HL-60 (cell line): ENCODE measurements at regions not wholly inside any gene's neighbourhood (a gene's known extent, or its start where the extent isn't known, plus 50 kb on each side); places are given as distances from the start of the nearest gene placed in this dataset.

ENCODE experiments used
- DNase-seq, 2 experiments: peaks; one replicate each; pipeline ENCODE4 v3.0.0-alpha.2; 2010 to 2020; ENCODE audit warnings: low read depth in 1 of 2, low spot score in 1 of 2
- H3K27ac ChIP-seq: fragments of 250-450 bp; sonication (Bioruptor Pico); replicated peaks from 2 replicates; pipeline ENCODE4 v1.5.1; 2020; ENCODE audit warnings: mild to moderate bottlenecking, moderate library complexity
- H3K27me3 ChIP-seq: fragments of 250-450 bp; sonication (Bioruptor Pico); 2 replicates; pipeline ENCODE4 v1.5.1; 2021; ENCODE audit warnings: mild to moderate bottlenecking, moderate library complexity; ENCODE audit not compliant: insufficient read depth, poor library complexity, severe bottlenecking
- H3K4me3 ChIP-seq: replicated peaks from 2 replicates; pipeline ENCODE4 v1.5.1; 2011; ENCODE audit warnings: mild to moderate bottlenecking, control low read depth, low read length; ENCODE audit not compliant: insufficient read depth
- CTCF ChIP-seq: IDR thresholded peaks from one replicate; pipeline ENCODE4 v1.5.1; 2011; ENCODE audit warnings: low read length, control low read depth, inconsistent platforms; ENCODE audit not compliant: insufficient read depth
- GABPA ChIP-seq: IDR thresholded peaks from 2 replicates; pipeline ENCODE4 v1.6.1; 2012; ENCODE audit warnings: low read depth
- POLR2AphosphoS5 ChIP-seq: IDR thresholded peaks from 2 replicates; pipeline ENCODE4 v1.6.1; 2012; ENCODE audit warnings: low read depth
- REST ChIP-seq: IDR thresholded peaks from 2 replicates; pipeline ENCODE4 v1.6.1; 2012; ENCODE audit warnings: low read depth; ENCODE audit not compliant: insufficient replicate concordance
- SPI1 ChIP-seq: IDR thresholded peaks from 2 replicates; pipeline ENCODE4 v1.6.1; 2012; ENCODE audit warnings: low read depth, mild to moderate bottlenecking, borderline replicate concordance

- H3K27ac ChIP-seq = no peak overlapping the region
- TF ChIP-seq SPI1 = no peak
- no peak for TF ChIP-seq CTCF
- TF ChIP-seq POLR2AphosphoS5 = no peak
- TF ChIP-seq GABPA = no peak
- TF ChIP-seq REST = no peak
- H3K27me3 ChIP-seq = no peaks in the 10 kb centered on the region
- DNase-seq = no peak
- no peak overlapping the region for H3K4me3 ChIP-seq
These were observed 205.4 kb upstream of the HS3ST3A1 start for GRCh38 chr17:13807103-13807502.

GRCh38 chr17:13812350-13812749, 210.6 kb upstream of the HS3ST3A1 start:
- H3K4me3 ChIP-seq = no peak overlapping the region
- TF ChIP-seq SPI1 (no peak), CTCF (no peak), GABPA (no peak), REST (no peak), POLR2AphosphoS5 (no peak)
- H3K27me3 ChIP-seq = no peaks in the 10 kb centered on the region
- DNase-seq = no peak
- no peak overlapping the region for H3K27ac ChIP-seq

- DNase-seq = no peak
- no peak for TF ChIP-seq GABPA
- no peak for TF ChIP-seq SPI1
- no peak for TF ChIP-seq POLR2AphosphoS5
- no peak for TF ChIP-seq REST
- H3K27ac ChIP-seq = no peak overlapping the region
- H3K4me3 ChIP-seq = no peak overlapping the region
- H3K27me3 ChIP-seq = no peaks in the 10 kb centered on the region
These were observed 211.9 kb upstream of the HS3ST3A1 start for GRCh38 chr17:13813347-13814240.
